AG09309 (cell line): ENCODE measurements at regions not wholly inside any gene's neighbourhood (a gene's known extent, or its start where the extent isn't known, plus 50 kb on each side); places are given as distances from the start of the nearest gene placed in this dataset.

Experiments
- DNase-seq: peaks from one replicate; pipeline ENCODE4 v3.0.0-alpha.2; 2010; ENCODE audit warnings: low read depth
- H3K4me3 ChIP-seq: 2 replicates; pipeline ENCODE4 v1.5.1; 2011; ENCODE audit warnings: mild to moderate bottlenecking, low read depth, low read length, moderate library complexity; ENCODE audit not compliant: control insufficient read depth
- CTCF ChIP-seq: IDR thresholded peaks from 2 replicates; pipeline ENCODE4 v1.5.1; 2011; ENCODE audit warnings: mild to moderate bottlenecking, low read depth, low read length, inconsistent platforms; ENCODE audit not compliant: insufficient read depth, control insufficient read depth; ENCODE audit errors: missing control alignments

GRCh38 chr1:90190523-90190922 is 195.6 kb downstream of the ZNF326 start:
- no peak overlapping the region for H3K4me3 ChIP-seq

DNA sequence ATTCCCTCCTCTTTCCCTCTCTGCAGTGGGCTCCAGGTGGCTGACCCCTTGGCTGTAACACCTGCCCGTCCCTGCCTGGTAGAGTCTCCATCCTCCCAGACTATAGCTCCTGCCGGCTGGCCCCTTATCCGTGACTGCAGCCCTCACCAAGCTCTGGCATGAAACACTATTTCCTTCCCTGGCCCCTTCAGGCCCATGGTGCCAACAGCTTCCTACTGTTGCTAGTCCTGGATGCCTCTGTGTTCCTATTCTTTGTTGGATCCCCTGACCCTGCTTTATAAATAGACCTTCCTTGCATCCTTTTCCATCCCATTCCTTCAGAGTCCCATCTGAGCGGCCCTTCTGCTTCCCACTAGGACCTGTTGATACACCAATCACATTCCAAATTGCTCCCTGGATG is 195.0 kb downstream of the ZNF326 start:
- no peak for DNase-seq
- no peak overlapping the region for H3K4me3 ChIP-seq

More at GRCh38 chr1:90190523-90190922, 195.6 kb downstream of the ZNF326 start:
- DNase-seq = no peak
- TF ChIP-seq CTCF = no peak

DNA sequence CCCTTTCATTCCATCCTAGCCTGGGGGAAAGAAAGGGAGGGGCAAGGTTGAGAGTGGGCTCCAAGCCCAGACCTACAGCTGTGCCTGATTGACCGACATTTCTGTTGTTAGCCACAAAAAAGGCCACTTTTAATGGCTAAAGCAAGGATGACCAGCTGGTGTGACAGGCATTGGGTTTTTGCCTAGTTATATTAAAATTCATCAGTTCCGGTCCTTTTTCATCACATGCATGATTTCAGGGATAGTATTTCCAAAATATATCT is 192.3 kb downstream of the ZNF326 start:
- no peak for TF ChIP-seq CTCF
- DNase-seq = no peak
- no peak overlapping the region for H3K4me3 ChIP-seq

More for the DNA sequence above, 195.0 kb downstream of the ZNF326 start:
- TF ChIP-seq CTCF = no peak

GRCh38 chr1:90186506-90187322 is 191.8 kb downstream of the ZNF326 start:
- no peak overlapping the region for H3K4me3 ChIP-seq
- no peak for DNase-seq
- no peak for TF ChIP-seq CTCF

DNA sequence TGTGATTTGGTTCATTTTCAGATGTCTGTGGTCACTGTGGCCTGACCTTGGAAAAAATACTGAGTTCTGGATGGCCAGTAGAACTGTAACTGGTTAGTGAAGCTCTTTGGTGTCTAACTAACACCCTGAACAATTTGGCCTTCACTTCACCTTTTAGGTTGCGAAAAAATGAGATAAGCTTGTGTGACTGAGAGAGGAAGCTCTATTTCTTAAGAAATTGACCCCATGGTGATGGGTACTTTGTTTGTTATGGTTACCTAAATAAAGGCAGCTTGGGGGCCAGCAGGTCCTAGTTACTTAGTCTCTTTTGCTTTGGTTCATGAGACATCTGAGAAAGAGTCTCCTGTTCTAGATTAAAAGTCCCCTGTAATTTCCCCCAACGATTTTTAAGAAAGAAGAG is 181.6 kb downstream of the ZNF326 start:
- TF ChIP-seq CTCF = no peak
- no peak overlapping the region for H3K4me3 ChIP-seq
- no peak for DNase-seq

DNA sequence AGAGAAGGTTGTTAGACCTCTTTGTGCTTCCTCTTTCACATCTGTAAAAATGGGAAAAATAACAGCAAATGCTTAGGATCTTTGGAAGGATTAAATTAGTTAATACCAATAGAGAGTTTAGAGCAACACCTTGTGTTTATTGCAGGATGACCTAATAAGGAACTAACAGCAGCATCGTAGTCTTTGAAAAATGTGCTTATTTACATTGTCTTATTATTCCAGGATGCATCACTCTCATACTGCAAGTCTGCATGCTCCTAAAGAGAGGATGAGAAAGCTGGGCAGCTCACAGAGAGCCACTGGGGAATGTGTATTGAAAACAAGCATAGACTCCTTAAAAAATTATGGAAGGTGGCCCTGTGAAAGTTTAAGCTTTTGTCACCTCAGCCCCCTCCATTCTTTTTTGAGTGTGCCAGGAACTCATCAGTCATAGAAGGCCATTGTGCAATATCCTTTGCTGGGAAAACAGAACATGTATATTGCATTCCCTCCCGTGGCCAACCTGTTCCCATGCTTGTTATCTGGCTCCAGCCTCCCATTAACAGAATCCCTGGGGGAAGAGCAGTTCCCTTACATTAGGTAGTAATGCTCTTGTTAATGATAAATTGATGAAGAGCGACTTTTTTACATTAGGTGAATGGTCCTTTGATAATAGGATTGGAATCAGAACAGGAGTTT is 180.7 kb downstream of the ZNF326 start:
- DNase-seq = no peak
- no peak overlapping the region for H3K4me3 ChIP-seq
- TF ChIP-seq CTCF = no peak
